Glutamatergic neuron (in vitro differentiated cells): ENCODE measurements at regions not wholly inside any gene's neighbourhood (a gene's known extent, or its start where the extent isn't known, plus 50 kb on each side); places are given as distances from the start of the nearest gene placed in this dataset.
A peak's percentile ranks its signal among the peaks of the same experiment; 100 is the strongest.

Experiments used
- DNase-seq: peaks from one replicate; pipeline ENCODE4 v3.0.0; 2022
- H3K27ac Mint-ChIP-seq: one replicate; pipeline ENCODE4 v1.8.0; 2020; ENCODE audit warnings: mild to moderate bottlenecking, mixed read lengths, inconsistent platforms; ENCODE audit not compliant: unreplicated experiment
- H3K27me3 Mint-ChIP-seq: one replicate; pipeline ENCODE4 v1.8.0; 2020; ENCODE audit warnings: mild to moderate bottlenecking, moderate library complexity, mixed read lengths, inconsistent platforms; ENCODE audit not compliant: unreplicated experiment
- H3K36me3 Mint-ChIP-seq: one replicate; pipeline ENCODE4 v1.8.0; 2020; ENCODE audit warnings: mild to moderate bottlenecking, mixed read lengths, inconsistent platforms; ENCODE audit not compliant: unreplicated experiment
- H3K4me1 Mint-ChIP-seq: one replicate; pipeline ENCODE4 v1.8.0; 2020; ENCODE audit warnings: mild to moderate bottlenecking, low read depth, mixed read lengths, inconsistent platforms; ENCODE audit not compliant: unreplicated experiment
- H3K4me3 Mint-ChIP-seq: one replicate; pipeline ENCODE4 v1.8.0; 2020; ENCODE audit warnings: mild to moderate bottlenecking, mixed read lengths, inconsistent platforms; ENCODE audit not compliant: unreplicated experiment
- H3K9me3 Mint-ChIP-seq: one replicate; pipeline ENCODE4 v1.8.0; 2020; ENCODE audit warnings: mild to moderate bottlenecking, moderate library complexity, mixed read lengths, inconsistent platforms; ENCODE audit not compliant: unreplicated experiment
- CTCF ChIP-seq: fragments of 200-600 bp; sonication (generic); IDR thresholded peaks from one replicate; pipeline ENCODE4 v1.5.0; 2021; ENCODE audit not compliant: partially characterized antibody, unreplicated experiment

- Mint-ChIP-seq H3K4me1 (no peaks in the 10 kb centered on the region), H3K27ac (no peak overlapping the region), H3K4me3 (no peak overlapping the region), H3K36me3 (no peaks in the 10 kb centered on the region), H3K9me3 (no peaks in the 10 kb centered on the region), H3K27me3 (no peaks in the 10 kb centered on the region)
- no peak for TF ChIP-seq CTCF
- no peak for DNase-seq
Observed at GRCh38 chr1:238674316-238674715, 712.1 kb upstream of the CHRM3 start.

GRCh38 chr1:238673561-238673960 lies 712.8 kb upstream of the CHRM3 start:
- no peak for DNase-seq

GRCh38 chr1:238672806-238673205 lies 713.6 kb upstream of the CHRM3 start:
- Mint-ChIP-seq H3K27ac (no peak overlapping the region), H3K4me1 (no peaks in the 10 kb centered on the region), H3K36me3 (no peaks in the 10 kb centered on the region), H3K4me3 (no peak overlapping the region), H3K27me3 (no peaks in the 10 kb centered on the region), H3K9me3 (no peaks in the 10 kb centered on the region)
- no peak for DNase-seq
- no peak for TF ChIP-seq CTCF

More at GRCh38 chr1:238673561-238673960, 712.8 kb upstream of the CHRM3 start:
- Mint-ChIP-seq H3K9me3 (no peaks in the 10 kb centered on the region), H3K4me1 (no peaks in the 10 kb centered on the region), H3K4me3 (no peak overlapping the region), H3K27ac (no peak overlapping the region), H3K27me3 (no peaks in the 10 kb centered on the region), H3K36me3 (no peaks in the 10 kb centered on the region)
- no peak for TF ChIP-seq CTCF

GRCh38 chr1:238672262-238672661 lies 714.1 kb upstream of the CHRM3 start:
- Mint-ChIP-seq H3K27me3 (no peaks in the 10 kb centered on the region), H3K4me1 (no peaks in the 10 kb centered on the region), H3K4me3 (no peak overlapping the region), H3K27ac (no peak overlapping the region), H3K9me3 (no peaks in the 10 kb centered on the region), H3K36me3 (no peaks in the 10 kb centered on the region)
- no peak for TF ChIP-seq CTCF
- DNase-seq = no peak

GRCh38 chr1:238664139-238664538 lies 722.2 kb upstream of the CHRM3 start:
- Mint-ChIP-seq H3K27ac (peak overlapping the region; percentile 3), H3K4me1 (peaks cover 4% of the 10 kb centered on the region), H3K27me3 (no peaks in the 10 kb centered on the region), H3K4me3 (no peak overlapping the region), H3K36me3 (no peaks in the 10 kb centered on the region), H3K9me3 (no peaks in the 10 kb centered on the region)
- no peak for TF ChIP-seq CTCF
- no peak for DNase-seq
